GM12878 (cell line): ENCODE measurements at regions not wholly inside any gene's neighbourhood (a gene's known extent, or its start where the extent isn't known, plus 50 kb on each side); places are given as distances from the start of the nearest gene placed in this dataset.
"Not testable (repeated sequence)": the region's sequence is repeated elsewhere in the genome, so short reads cannot be mapped to it uniquely, and the experiment has no call there.

Source experiments
- ATAC-seq: fragments of 200-7000 bp; cut with Tn5 transposase; 3 replicates; pipeline ENCODE4 v1.9.1; 2020; ENCODE audit warnings: mild to moderate bottlenecking, moderate library complexity
- BruUV-seq: library from RNA; stranded (reverse); fragments of 400-500 nt; replicated peaks from 2 replicates; lab custom pipeline; 2021; lab: Mats Ljungman, UMichigan
- CTCF ChIA-PET: fragments of 300-600 bp; sonication (Branson Sonifier 250); formaldehyde crosslinking; extraction: SDS; loops from one replicate; lab custom pipeline; 2021; ENCODE audit warnings: inconsistent platforms; lab: Yijun Ruan, JAX
- POLR2A ChIA-PET: fragments of 350-600 bp; formaldehyde crosslinking; extraction: SDS; loops from one replicate; lab custom pipeline; 2021; ENCODE audit warnings: inconsistent platforms; lab: Charles Lee
- RAD21 ChIA-PET: fragments of 300-600 bp; sonication (Branson Sonifier 250); formaldehyde crosslinking; loops from one replicate; lab custom pipeline; 2023; ENCODE audit warnings: antibody characterized with exemption; ENCODE audit not compliant: unreplicated experiment; lab: Charles Lee
- SMC1A ChIA-PET: fragments of 300-600 bp; sonication (Branson Sonifier 250); formaldehyde crosslinking; loops from one replicate; lab custom pipeline; 2023; ENCODE audit not compliant: unreplicated experiment, uncharacterized antibody; lab: Charles Lee
- DNase-seq: peaks from one replicate; pipeline ENCODE4 v3.0.0-alpha.2; 2011; ENCODE audit warnings: low read depth, low spot score
- FAIRE-seq: peaks from 3 replicates; lab custom pipeline; 2011; peaks lifted over from hg19 to GRCh38; lab: Jason Lieb, UNC
- H2AFZ ChIP-seq: 2 replicates; pipeline ENCODE4 v1.6.0; 2011; ENCODE audit warnings: low read depth, low read length, control low read depth; ENCODE audit not compliant: control insufficient read depth
- H3K27ac ChIP-seq: 2 replicates; pipeline ENCODE4 v1.5.1; 2011; ENCODE audit warnings: control low read depth; ENCODE audit not compliant: control insufficient read depth, insufficient read depth
- H3K27me3 ChIP-seq, 2 experiments: replicated peaks in 1 of 2; 2 replicates each; pipeline versions ENCODE4 v1.6.0 to v1.6.1; 2011; ENCODE audit warnings: low read length in 1 of 2; ENCODE audit not compliant: control insufficient read depth in 2 of 2, insufficient read depth in 2 of 2
- H3K36me3 ChIP-seq, 2 experiments: 2 replicates each; pipeline ENCODE4 v1.5.1; 2011; ENCODE audit warnings: low read length in 1 of 2; ENCODE audit not compliant: control insufficient read depth in 2 of 2, insufficient read depth in 2 of 2
- H3K4me1 ChIP-seq: 2 replicates; pipeline ENCODE4 v1.6.1; 2011; ENCODE audit warnings: mild to moderate bottlenecking, low read length, moderate library complexity, mixed read lengths; ENCODE audit not compliant: control insufficient read depth, insufficient read depth
- H3K4me2 ChIP-seq: 2 replicates; pipeline ENCODE4 v1.6.0; 2011; ENCODE audit warnings: control low read depth; ENCODE audit not compliant: control insufficient read depth, insufficient read depth
- H3K4me3 ChIP-seq: fragments of 200-600 bp; sonication (generic); 2 replicates; pipeline ENCODE4 v1.5.1; 2016
- H3K79me2 ChIP-seq: 2 replicates; pipeline ENCODE4 v1.6.0; 2011; ENCODE audit warnings: low read length; ENCODE audit not compliant: control insufficient read depth, insufficient read depth
- H3K9ac ChIP-seq: 2 replicates; pipeline ENCODE4 v1.8.0; 2011; ENCODE audit warnings: low read length, control low read depth, mixed read lengths; ENCODE audit not compliant: control insufficient read depth, insufficient read depth
- H3K9me3 ChIP-seq: replicated peaks from 3 replicates; pipeline ENCODE4 v1.5.1; 2011; ENCODE audit warnings: mild to moderate bottlenecking, low read length; ENCODE audit not compliant: control insufficient read depth, insufficient read depth
- H4K20me1 ChIP-seq: 2 replicates; pipeline ENCODE4 v1.6.0; 2011; ENCODE audit not compliant: control insufficient read depth, insufficient read depth
- BHLHE40 ChIP-seq, 2 experiments: fragments of 450-650 bp in 1 of 2; IDR thresholded peaks; 2 replicates each; pipeline ENCODE4 v1.6.1; 2011 to 2017; ENCODE audit warnings: low read depth in 2 of 2, borderline replicate concordance in 1 of 2, improper control_type of control experiment in 1 of 2, low read length in 1 of 2, mild to moderate bottlenecking in 1 of 2
- ETV6 ChIP-seq, 2 experiments: fragments of 450-650 bp in 1 of 2; IDR thresholded peaks in 1 of 2; conservative IDR thresholded peaks in 1 of 2; 2 replicates each; pipeline ENCODE4 v1.6.1; 2014; ENCODE audit warnings: antibody characterized with exemption in 1 of 2, borderline replicate concordance in 1 of 2, low read depth in 1 of 2, mild to moderate bottlenecking in 1 of 2, moderate library complexity in 1 of 2
- HDAC2 ChIP-seq: fragments of 200-600 bp; sonication (generic); IDR thresholded peaks from 2 replicates; pipeline ENCODE4 v1.6.1; 2017
- LARP7 ChIP-seq: fragments of 450-650 bp; IDR thresholded peaks from 2 replicates; pipeline ENCODE4 v1.6.1; 2017; ENCODE audit warnings: mild to moderate bottlenecking
- MEF2B ChIP-seq: fragments of 450-650 bp; IDR thresholded peaks from 2 replicates; pipeline ENCODE4 v1.6.1; 2018; ENCODE audit warnings: mild to moderate bottlenecking, moderate library complexity; ENCODE audit not compliant: partially characterized antibody, poor library complexity, severe bottlenecking
- NBN ChIP-seq: fragments of 450-650 bp; IDR thresholded peaks from 2 replicates; pipeline ENCODE4 v1.6.1; 2016
- POLR2AphosphoS2 ChIP-seq: IDR thresholded peaks from 2 replicates; pipeline ENCODE4 v1.6.1; 2011; ENCODE audit warnings: low read depth, mild to moderate bottlenecking, low read length, improper control_type of control experiment, moderate library complexity
- RCOR1 ChIP-seq: conservative IDR thresholded peaks from 2 replicates; pipeline ENCODE4 v1.6.1; 2012; ENCODE audit warnings: low read depth, low read length, improper control_type of control experiment
- ZNF384 ChIP-seq: IDR thresholded peaks from 2 replicates; pipeline ENCODE4 v1.6.1; 2012; ENCODE audit warnings: low read depth, mild to moderate bottlenecking, low read length, improper control_type of control experiment, borderline replicate concordance
- ZNF622 ChIP-seq: fragments of 450-650 bp; IDR thresholded peaks from 2 replicates; pipeline ENCODE4 v1.6.1; 2017; ENCODE audit warnings: mild to moderate bottlenecking, inconsistent platforms
- WGBS: methylation state at CpG from one replicate; pipeline ENCODE4 v1.1.6; 2016; ENCODE audit warnings: low lambda C conversion rate; ENCODE audit not compliant: insufficient replicate concordance, insufficient coverage; ENCODE audit errors: missing lambda C conversion rate; 5-methylcytosine and 5-hydroxymethylcytosine counted together
- in situ Hi-C: fragments of 300-500 bp; cut with MboI; formaldehyde crosslinking; loops from 9 replicates; pipeline ENCODE4 v1.14.3; 2018; ENCODE audit warnings: mixed read lengths
- intact Hi-C: fragments of 100-400 bp; cut with micrococcal nuclease; formaldehyde crosslinking; loops from one replicate; pipeline ENCODE4 v1.14.2; 2022; ENCODE audit not compliant: unreplicated experiment
- TF ChIP-seq, protein P1 (sequence below): IDR thresholded peaks from 2 replicates; pipeline ENCODE4 v1.6.1; 2012; ENCODE audit warnings: low read depth, low read length, improper control_type of control experiment

DNA sequence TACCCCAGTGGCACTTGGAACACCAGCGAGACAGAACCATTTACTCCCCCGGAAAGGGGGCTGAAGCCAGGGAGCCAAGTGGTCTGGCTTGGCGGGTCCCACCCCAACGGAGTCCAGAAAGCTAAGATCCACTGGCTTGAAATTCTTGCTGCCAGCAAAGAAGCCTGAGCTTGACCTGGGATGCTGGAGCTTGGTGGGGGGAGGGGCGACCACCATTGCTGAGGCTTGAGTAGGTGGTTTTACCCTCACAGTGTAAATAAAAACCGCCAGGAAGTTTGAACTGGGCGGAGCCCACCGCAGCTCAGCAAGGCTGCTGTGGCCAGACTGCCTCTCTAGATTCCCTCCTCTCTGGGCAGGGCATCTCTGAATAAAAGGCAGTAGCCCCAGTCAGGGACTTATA lies 62.8 kb downstream of the RPS24 start:
- DNase-seq, BruUV-seq, H3K4me3 ChIP-seq, H2AFZ ChIP-seq, RAD21 ChIA-PET, CTCF ChIA-PET, intact Hi-C loops, ATAC-seq, H3K27me3 ChIP-seq, H3K4me1 ChIP-seq, H3K79me2 ChIP-seq, H3K27ac ChIP-seq, H3K4me2 ChIP-seq, H3K9ac ChIP-seq, SMC1A ChIA-PET, H3K36me3 ChIP-seq, H3K9me3 ChIP-seq, POLR2A ChIA-PET, H4K20me1 ChIP-seq, FAIRE-seq, in situ Hi-C loops: not testable (repeated sequence)
- 59% methylated on average over 8 of the region's 8 CpGs for WGBS

DNA sequence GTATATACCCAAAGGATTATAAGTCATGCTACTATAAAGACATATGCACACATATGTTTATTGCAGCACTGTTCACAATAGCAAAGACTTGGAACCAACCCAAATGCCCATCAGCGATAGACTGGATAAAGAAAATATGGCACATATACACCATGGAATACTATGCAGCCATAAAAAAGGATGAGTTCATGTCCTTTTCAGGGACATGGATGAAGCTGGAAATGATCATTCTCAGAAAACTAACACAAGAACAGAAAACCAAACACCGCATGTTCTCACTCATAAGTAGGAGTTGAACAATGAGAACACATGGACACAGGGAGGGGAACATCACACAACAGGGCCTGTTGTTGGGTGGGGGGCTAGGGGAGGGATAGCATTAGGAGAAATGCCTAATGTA lies 68.9 kb downstream of the RPS24 start:
- RAD21 ChIA-PET, H3K36me3 ChIP-seq, ATAC-seq, SMC1A ChIA-PET, POLR2A ChIA-PET, BruUV-seq, H3K4me3 ChIP-seq, DNase-seq, FAIRE-seq, H3K9ac ChIP-seq, H3K79me2 ChIP-seq, H3K27me3 ChIP-seq, H2AFZ ChIP-seq, H3K27ac ChIP-seq, H4K20me1 ChIP-seq, H3K4me1 ChIP-seq, CTCF ChIA-PET, in situ Hi-C loops, intact Hi-C loops, H3K9me3 ChIP-seq, H3K4me2 ChIP-seq: not testable (repeated sequence)
- 93% methylated on average over 2 of the region's 2 CpGs for WGBS

DNA sequence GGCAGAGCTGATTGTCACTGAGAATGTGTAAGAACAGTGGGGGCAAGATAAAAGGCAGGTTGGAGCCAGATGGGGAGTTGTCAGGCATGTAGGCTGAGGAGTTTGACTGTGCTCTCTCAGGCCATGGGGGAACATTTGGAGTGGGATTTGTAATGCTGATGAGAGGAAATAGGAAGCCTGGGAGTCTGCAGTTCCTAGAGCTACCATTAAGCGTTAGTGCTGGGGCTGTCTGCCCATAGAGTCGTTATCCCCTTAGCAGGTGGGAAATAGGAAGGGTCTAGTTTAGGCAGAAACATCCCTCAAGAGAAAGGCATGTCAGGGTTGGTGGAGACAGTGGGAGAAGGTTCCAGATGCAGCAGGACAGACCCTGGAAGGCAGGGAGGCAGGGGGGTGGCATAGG lies 75.5 kb downstream of the RPS24 start:
- BruUV-seq: no TSS peak
- Histone ChIP-seq H3K9ac (no peak overlapping the region), H4K20me1 (no peaks in the 10 kb centered on the region), H2AFZ (no peak overlapping the region), H3K36me3 (no peaks in the 10 kb centered on the region), H3K27ac (no peak overlapping the region), H3K27me3 (no peaks in the 10 kb centered on the region; a peak in 1 of 4 replicates), H3K9me3 (no peaks in the 10 kb centered on the region; the same call in 2 of the 3 replicates), H3K4me3 (no peak overlapping the region), H3K79me2 (no peaks in the 10 kb centered on the region), H3K4me2 (no peak overlapping the region), H3K4me1 (no peaks in the 10 kb centered on the region)
- ATAC-seq: no peak
- intact Hi-C loops: no loop called here
- no peak for DNase-seq
- in situ Hi-C loops: no loop called here
- ChIA-PET RAD21 (no interaction called here), SMC1A (no interaction called here), POLR2A (no interaction called here), CTCF (no interaction called here)
- no peak for FAIRE-seq
- 3% methylated on average over 2 of the region's 2 CpGs for WGBS
- no peak for TF ChIP-seq ZNF384
- TF ChIP-seq ZNF622: no peak
- TF ChIP-seq, protein P1, sequence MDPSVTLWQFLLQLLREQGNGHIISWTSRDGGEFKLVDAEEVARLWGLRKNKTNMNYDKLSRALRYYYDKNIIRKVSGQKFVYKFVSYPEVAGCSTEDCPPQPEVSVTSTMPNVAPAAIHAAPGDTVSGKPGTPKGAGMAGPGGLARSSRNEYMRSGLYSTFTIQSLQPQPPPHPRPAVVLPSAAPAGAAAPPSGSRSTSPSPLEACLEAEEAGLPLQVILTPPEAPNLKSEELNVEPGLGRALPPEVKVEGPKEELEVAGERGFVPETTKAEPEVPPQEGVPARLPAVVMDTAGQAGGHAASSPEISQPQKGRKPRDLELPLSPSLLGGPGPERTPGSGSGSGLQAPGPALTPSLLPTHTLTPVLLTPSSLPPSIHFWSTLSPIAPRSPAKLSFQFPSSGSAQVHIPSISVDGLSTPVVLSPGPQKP: no peak
- TF ChIP-seq RCOR1: no peak
- TF ChIP-seq MEF2B: no peak
- no peak for TF ChIP-seq ETV6 (conservative IDR thresholded peaks at IDR 0.05 in 1 of 2, IDR thresholded peaks at IDR 0.05 in 1 of 2; ENCODE audit: borderline replicate concordance in 1 of 2, low read depth in 1 of 2)
- no peak for TF ChIP-seq LARP7
- TF ChIP-seq NBN: no peak
- TF ChIP-seq HDAC2: no peak
- TF ChIP-seq BHLHE40 (IDR thresholded peaks at IDR 0.05; ENCODE audit: borderline replicate concordance in 1 of 2, low read depth in 2 of 2, low read length in 1 of 2): no peak
- TF ChIP-seq POLR2AphosphoS2: no peak
